ENCODE measurements at regions not wholly inside any gene's neighbourhood (a gene's known extent, or its start where the extent isn't known, plus 50 kb on each side); places are given as distances from the start of the nearest gene placed in this dataset.

- WGBS, 2 experiments (ENCODE audit: extremely low coverage in 2 of 2, insufficient read length in 1 of 2) = no CpG with 5 or more reads among the region's 1 CpG
- H4K91ac ChIP-seq (ENCODE audit: insufficient read depth, low read depth, low read length) = no peak overlapping the region
- no peaks in the 10 kb centered on the region for H4K20me1 ChIP-seq (ENCODE audit: insufficient read depth, low read length)
- BruUV-seq (replicated peaks) = no TSS peak
- H2BK120ac ChIP-seq (ENCODE audit: low read depth, low read length) = no peak overlapping the region
- CTCF ChIA-PET = no interaction called here
- no peak overlapping the region for H3K56ac ChIP-seq (ENCODE audit: extremely low read depth, insufficient read depth, low read length)
- no peak overlapping the region for H3K4ac ChIP-seq (ENCODE audit: low read depth, low read length)
- in situ Hi-C loops (cut with MboI; ENCODE audit: low sequenced_read_pairs) (no loop called here), intact Hi-C loops (cut with micrococcal nuclease) (no loop called here), dilution Hi-C loops (cut with HindIII; ENCODE audit: low sequenced_read_pairs, unreplicated experiment) (no loop called here)
- H4K8ac ChIP-seq (ENCODE audit: low read depth in 2 of 2, low read length in 2 of 2) = no peak overlapping the region
- no peak overlapping the region for H3K14ac ChIP-seq (replicated peaks; ENCODE audit: low read depth, low read length)
- no peaks in the 10 kb centered on the region for H3K36me3 ChIP-seq (ENCODE audit: control insufficient read depth, insufficient read depth, low read length)
- no peaks in the 10 kb centered on the region for H3K79me1 ChIP-seq (ENCODE audit: low read depth in 1 of 2, low read length in 2 of 2)
- H2AK9ac ChIP-seq (replicated peaks; ENCODE audit: low read depth, low read length, poor library complexity) = no peak overlapping the region
- DNase-seq (no peak), ATAC-seq (ENCODE audit: low read depth) (no peak)
- no peaks in the 10 kb centered on the region for H3K27me3 ChIP-seq (ENCODE audit: control insufficient read depth, insufficient read depth, low read length)
- H3K4me3 ChIP-seq (ENCODE audit: insufficient read depth, low read depth, low read length) = no peak overlapping the region
- H2AK5ac ChIP-seq (ENCODE audit: low read depth, low read length) = no peak overlapping the region
- H3K9me3 ChIP-seq (ENCODE audit: control insufficient read depth, insufficient read depth, low read length) = no peaks in the 10 kb centered on the region
- POLR2A ChIA-PET (ENCODE audit: unreplicated experiment) = no interaction called here
- H3K23ac ChIP-seq (ENCODE audit: low read depth, low read length) = no peak overlapping the region
- H3K9ac ChIP-seq (ENCODE audit: low read depth, low read length) = no peak overlapping the region
- no peak overlapping the region for H4K5ac ChIP-seq (ENCODE audit: low read depth, low read length)
- H3K18ac ChIP-seq (ENCODE audit: low read depth, low read length) = no peak overlapping the region
- TF ChIP-seq CHD1 (IDR thresholded peaks at IDR 0.05; ENCODE audit: low read depth, low read length) = no peak
- TF ChIP-seq CTCF (conservative IDR thresholded peaks at IDR 0.05; ENCODE audit: low read depth, low read length) = no peak
- no peak for TF ChIP-seq MXI1 (IDR thresholded peaks at IDR 0.05; ENCODE audit: borderline replicate concordance, low read depth, low read length)
- no peak for TF ChIP-seq RCOR1 (IDR thresholded peaks at IDR 0.05; ENCODE audit: insufficient replicate concordance, low read length)
- no peak for TF ChIP-seq MAZ (IDR thresholded peaks at IDR 0.05; ENCODE audit: borderline replicate concordance, low read depth, low read length)
- TF ChIP-seq BHLHE40 (IDR thresholded peaks at IDR 0.05; ENCODE audit: low read depth, low read length) = no peak
- no peak for TF ChIP-seq NFE2L2 (IDR thresholded peaks at IDR 0.05; ENCODE audit: low read depth, low read length)
- no peak for TF ChIP-seq RAD21 (IDR thresholded peaks at IDR 0.05; ENCODE audit: low read length)
- TF ChIP-seq SMC3 (IDR thresholded peaks at IDR 0.05; ENCODE audit: low read depth, low read length) = no peak
- no peak for TF ChIP-seq CEBPB (IDR thresholded peaks at IDR 0.05; ENCODE audit: low read depth, low read length)
- TF ChIP-seq FOS (IDR thresholded peaks at IDR 0.05; ENCODE audit: low read depth, low read length) = no peak
- H3K27ac ChIP-seq (ENCODE audit: insufficient read depth, low read length) = no peak overlapping the region
- no peak overlapping the region for H2BK5ac ChIP-seq (ENCODE audit: low read depth, low read length, poor library complexity, severe bottlenecking)
- H2AFZ ChIP-seq (replicated peaks; ENCODE audit: low read length, poor library complexity) = no peak overlapping the region
- no peak overlapping the region for H3K4me2 ChIP-seq (ENCODE audit: low read depth, low read length)
- H3K4me1 ChIP-seq (ENCODE audit: control insufficient read depth, insufficient read depth, low read length) = no peaks in the 10 kb centered on the region
- H2BK15ac ChIP-seq (ENCODE audit: low read depth, low read length) = no peak overlapping the region
- no peak overlapping the region for H2BK20ac ChIP-seq (ENCODE audit: low read depth, low read length)
- no peaks in the 10 kb centered on the region for H3K9me1 ChIP-seq (ENCODE audit: insufficient read depth, low read length)
Observed at GRCh38 chr5:145090115-145090514, 745.0 kb downstream of the PRELID2 start.

Measured in IMR-90 (cell line).